ENCODE measurements at regions not wholly inside any gene's neighbourhood (a gene's known extent, or its start where the extent isn't known, plus 50 kb on each side); places are given as distances from the start of the nearest gene placed in this dataset.
"Not testable (repeated sequence)": the region's sequence is repeated elsewhere in the genome, so short reads cannot be mapped to it uniquely, and the experiment has no call there.

DNA sequence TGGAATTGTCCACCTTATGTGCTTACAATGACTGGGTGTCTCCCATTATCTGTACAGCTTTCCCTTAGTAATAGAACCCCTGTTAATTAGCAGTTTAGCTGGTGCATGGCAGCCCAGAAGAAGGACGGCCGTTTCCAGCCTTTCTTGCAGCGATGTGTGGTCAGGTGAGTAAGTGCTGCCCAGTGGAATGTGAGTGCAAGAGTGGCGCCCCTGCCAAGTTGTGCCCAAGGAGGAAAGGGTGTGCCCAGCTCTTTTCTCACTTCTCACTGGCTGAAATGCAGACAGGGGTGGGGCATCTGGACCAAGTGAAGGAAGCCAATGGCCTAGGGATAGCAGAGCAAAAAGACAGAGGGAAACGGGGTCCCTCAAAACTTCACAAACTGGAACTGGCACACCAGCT, 296.8 kb downstream of the PREX1 start:
- no peak for DNase-seq (ENCODE audit: low read depth)

DNA sequence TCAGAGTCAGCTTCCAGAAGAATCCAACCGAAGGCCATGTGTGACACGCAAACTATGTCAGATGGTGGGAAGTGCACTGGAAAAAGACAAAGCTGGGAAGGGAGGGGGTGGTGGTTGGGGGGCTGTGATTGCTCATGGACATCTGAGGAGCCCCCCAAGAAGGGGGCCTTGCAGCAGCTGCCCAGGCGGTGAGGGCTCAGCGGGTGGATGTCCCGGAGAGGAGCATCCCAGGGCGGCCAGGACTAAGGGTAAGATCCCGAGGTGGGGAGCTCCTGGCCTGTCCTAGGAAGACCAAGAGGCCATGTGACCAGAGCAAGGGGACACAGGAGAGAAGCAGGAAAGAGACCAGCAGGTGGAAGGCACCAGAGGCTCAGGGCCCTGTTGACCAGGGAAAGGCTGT, 299.5 kb downstream of the PREX1 start:
- DNase-seq (ENCODE audit: low read depth): no peak

DNA sequence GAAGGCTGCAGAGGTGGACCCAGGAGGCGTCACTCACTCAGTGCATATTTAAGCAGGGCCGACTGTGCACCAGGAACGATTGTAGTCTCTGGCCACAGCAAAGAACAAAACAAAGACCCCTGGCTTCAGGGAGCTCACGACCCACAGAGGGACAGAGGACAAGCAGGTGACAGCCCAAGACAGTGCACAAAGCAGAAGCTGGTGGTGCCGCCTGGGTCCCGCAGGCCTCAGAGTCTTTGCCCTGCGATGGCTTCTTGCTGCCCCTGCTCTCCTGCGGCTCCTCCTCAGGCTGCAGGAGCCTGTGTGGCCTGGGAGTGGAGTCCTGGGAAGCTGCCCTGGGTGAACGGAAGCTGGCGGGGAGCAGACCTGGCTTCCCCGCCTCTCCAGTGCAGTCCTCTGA, 300.0 kb downstream of the PREX1 start:
- DNase-seq (ENCODE audit: low read depth): no peak

DNA sequence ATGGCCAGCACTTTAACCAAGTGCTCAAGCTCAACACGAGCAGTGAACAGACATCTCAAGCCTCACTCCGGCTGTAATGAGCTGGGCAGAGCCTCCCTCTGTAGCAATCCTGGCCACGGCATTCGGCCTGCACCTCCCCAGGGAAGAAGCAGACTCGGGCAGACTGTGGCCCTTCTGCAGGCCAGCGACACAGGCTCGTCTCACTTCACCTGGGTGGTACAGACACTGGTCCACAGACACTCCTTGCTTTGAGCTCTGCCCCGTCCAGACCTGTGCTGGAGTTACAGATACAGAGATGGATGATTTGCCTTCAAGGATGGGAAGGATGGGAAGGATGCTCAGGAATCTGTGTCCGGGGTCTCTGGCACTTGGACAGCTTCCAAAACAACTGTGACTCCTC, 300.9 kb downstream of the PREX1 start:
- no peak for DNase-seq (ENCODE audit: low read depth)

DNA sequence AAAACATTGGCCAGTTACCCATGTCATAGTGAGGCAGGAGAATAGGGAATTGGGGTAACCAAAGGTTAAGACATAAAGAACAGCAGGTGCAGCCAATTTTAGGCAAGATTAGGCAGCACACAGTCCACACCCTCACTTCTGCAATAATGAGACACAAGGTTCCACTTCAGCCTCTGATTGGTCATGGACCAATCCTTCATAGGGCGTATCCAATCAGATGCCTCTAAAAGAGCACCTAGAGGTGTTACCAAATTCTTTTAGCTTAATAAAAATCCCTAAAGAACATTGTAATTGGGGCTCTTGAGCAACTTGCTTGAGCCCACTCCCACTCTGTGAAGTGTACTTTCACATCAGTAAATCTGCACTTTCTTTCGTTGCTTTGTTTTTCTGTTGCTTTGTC, 302.4 kb downstream of the PREX1 start:
- no peak for DNase-seq (ENCODE audit: low read depth)

DNA sequence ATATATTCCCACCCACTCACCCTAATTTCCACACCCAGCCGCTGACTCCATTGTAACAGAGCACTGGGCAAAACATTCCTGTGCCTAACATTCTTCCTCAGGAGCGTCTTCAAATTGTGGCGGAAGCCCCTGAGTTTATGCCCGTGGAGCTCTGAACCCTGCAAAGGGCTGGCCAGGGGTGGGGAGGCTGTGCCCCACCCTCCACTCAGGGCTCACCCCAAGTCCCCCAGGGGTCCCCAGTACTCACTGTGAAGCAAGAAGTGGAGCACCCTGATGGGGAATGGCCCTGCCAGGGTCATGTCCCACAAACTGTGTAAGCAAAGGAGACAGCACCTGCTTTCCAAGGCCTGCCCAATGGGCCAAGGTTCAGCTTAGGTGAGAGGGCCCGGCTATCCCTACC, 303.2 kb downstream of the PREX1 start:
- DNase-seq (ENCODE audit: low read depth): no peak

DNA sequence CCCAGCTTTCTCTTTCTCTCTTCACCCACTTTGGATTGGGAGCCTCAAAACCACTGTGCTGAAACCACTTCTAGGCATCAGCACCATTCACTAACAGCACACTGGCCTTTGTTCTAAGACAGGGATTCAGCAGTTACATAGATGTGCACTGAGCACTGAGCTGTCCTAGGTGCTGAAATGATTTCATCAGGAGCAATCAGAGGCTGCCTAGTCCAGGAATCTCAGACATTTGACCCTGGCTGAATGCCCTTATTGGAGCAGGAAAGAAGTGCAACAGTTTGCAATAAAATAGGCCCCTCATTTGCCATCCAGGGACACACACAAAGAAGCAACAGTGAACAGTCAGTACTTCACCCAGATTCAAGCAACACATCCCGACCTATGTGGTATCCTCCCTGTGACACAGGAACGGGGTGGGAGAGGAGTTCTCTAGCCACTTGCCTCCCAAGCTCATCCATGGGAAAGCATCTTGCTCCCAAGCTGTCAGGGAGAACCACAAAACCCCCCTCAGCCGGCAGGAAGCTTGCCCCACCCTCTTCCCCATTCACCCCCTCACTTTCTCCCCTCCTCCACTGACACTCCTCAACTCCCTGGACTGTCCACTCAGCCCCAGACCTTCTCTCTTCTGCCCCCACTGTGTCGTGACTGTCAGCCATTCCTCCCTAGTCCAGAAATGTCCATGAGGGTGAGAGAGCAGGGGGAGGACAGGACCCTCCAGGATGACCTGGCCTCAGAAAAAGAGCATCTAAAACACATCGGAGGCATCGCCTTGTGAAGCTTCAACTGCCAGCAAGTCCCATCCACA, 304.4 kb downstream of the PREX1 start:
- peak; percentile 36 for DNase-seq (ENCODE audit: low read depth)

DNA sequence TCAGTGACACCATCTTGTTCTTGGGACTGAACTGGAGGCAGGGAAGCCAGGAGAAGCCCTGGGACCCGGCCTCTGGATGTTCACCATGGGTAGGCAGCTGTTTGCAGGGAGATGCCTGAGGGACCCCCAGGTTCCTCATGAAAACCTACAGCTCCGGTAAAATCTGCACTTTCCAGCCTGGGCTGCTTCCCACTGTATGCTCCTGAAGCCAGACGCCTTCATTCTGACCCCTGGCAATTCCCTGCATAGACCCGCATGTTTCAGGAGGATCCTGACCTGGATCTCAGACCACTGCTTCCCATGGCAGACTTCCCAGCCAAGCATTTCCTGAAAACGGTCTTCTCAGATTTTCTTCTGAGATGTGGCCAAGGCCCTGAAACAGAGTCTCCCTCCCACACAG, 306.7 kb downstream of the PREX1 start:
- no peak for DNase-seq (ENCODE audit: low read depth)

DNA sequence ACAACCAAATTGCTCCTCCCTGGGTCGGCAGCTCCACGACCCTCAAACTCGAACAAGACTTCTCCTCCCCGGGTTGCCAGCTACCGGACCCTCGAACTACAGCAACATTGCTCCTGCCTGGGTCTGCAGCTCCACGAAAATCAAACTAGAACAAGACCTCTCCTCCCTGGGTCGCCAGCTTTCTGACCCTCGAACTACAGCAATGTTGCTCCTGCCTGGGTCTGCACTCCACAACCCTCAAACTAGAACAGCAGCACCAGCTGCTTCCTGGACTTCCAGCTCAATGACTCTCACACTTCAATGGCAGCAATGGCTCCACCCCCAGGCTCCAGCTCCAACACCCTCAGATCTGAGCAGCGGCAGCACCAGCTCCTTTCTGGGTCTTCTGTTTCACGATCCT, 311.6 kb downstream of the PREX1 start:
- not testable (repeated sequence) for DNase-seq (ENCODE audit: low read depth)

DNA sequence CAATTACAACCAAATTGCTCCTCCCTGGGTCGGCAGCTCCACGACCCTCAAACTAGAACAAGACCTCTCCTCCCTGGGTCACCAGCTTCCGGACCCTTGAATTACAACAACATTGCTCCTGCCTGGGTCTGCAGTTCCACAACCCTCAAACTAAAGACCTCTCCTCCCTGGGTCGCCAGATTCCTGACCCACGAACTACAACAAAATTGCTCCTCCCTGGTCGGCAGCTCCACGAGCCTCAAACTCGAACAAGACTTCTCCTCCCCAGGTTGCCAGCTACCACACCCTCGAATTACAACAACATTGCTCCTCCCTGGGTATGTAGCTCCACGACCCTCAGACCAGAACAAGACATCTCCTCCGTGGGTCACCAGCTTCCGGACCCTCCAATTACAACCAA, 313.2 kb downstream of the PREX1 start:
- DNase-seq (ENCODE audit: low read depth): not testable (repeated sequence)

DNA sequence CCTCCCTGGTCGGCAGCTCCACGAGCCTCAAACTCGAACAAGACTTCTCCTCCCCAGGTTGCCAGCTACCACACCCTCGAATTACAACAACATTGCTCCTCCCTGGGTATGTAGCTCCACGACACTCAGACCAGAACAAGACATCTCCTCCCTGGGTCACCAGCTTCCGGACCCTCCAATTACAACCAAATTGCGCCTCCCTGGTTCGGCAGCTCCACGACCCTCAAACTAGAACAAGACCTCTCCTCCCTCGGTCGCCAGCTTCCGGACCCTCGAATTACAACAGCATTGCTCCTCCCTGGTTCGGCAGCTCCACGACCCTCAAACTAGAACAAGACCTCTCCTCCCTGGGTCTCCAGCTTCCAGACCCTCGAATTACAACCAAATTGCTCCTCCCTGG, 315.3 kb downstream of the PREX1 start:
- DNase-seq (ENCODE audit: low read depth): not testable (repeated sequence)

DNA sequence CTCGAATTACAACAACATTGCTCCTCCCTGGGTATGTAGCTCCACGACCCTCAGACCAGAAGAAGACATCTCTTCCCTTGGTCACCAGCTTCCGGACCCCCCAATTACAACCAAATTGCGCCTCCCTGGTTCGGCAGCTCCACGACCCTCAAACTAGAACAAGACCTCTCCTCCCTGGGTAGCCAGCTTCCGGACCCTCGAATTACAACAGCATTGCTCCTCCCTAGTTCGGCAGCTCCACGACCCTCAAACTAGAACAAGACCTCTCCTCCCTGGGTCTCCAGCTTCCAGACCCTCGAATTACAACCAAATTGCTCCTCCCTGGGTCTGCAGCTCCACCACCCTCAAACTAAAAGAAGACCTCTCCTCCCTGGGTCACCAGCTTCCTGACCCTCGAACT, 322.7 kb downstream of the PREX1 start:
- DNase-seq (ENCODE audit: low read depth): not testable (repeated sequence)

DNA sequence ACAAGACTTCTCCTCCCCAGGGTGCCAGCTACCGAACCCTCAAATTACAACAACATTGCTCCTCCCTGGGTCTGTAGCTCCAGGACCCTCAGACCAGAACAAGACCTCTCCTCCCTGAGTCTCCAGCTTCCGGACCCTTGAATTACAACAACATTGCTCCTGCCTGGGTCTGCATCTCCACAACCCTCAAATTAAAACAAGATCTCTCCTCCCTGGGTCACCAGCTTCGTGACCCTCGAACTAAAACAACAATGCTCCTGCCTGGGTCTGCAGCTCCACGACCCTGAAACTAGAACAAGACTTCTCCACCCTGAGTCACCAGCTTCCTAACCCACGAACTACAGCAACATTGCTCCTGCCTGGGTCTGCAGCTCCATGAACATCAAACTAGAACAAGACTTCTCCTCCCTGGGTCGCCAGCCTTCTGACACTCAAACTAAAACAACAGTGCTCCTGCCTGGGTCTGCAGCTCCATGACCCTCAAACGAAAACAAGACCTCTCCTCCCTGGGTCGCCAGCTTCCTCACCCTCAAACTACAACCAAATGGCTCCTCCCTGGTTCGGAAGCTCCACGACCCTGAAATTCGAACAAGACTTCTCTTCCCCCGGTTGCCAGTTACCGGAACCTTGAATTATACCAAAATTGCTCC, 324.5 kb downstream of the PREX1 start:
- no peak for DNase-seq (ENCODE audit: low read depth)

DNA sequence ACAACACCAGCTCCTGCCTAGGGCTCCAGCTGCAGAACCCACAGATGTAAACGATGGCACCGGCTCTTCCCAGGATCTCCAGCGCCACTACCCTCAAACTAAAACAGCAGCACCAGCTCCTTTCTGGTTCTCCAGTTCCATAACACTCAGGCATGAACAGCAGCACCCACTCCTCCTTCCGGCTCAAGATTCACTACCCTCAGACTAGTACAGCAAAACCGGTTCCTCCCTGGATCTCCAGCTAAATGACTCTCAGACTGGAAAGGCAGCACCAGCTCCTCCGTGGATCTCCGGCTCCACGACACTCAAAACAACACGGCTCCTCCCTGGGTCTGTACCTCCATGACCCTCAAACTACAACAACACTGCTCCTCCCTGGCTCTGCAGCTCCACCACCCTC, 325.0 kb downstream of the PREX1 start:
- DNase-seq (ENCODE audit: low read depth): no peak

DNA sequence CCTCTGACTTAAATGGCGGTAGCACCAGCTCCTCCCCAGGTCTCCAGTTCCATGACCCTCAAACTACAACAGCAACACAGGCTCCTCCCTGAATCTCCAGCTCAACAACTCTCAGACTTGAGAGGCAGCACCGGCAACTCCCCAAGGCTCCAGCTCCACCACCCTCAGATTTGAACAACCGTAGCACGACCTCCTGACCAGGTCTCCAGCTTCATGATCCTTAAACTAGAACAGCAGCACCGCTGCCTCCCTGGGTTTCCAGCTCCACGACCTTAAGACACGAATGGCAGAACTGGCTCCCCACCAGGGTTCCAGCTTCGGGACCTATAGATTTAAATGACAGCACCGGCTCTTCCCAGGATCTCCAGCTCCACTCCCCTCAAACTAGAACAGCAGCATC, 325.8 kb downstream of the PREX1 start:
- no peak for DNase-seq (ENCODE audit: low read depth)

DNA sequence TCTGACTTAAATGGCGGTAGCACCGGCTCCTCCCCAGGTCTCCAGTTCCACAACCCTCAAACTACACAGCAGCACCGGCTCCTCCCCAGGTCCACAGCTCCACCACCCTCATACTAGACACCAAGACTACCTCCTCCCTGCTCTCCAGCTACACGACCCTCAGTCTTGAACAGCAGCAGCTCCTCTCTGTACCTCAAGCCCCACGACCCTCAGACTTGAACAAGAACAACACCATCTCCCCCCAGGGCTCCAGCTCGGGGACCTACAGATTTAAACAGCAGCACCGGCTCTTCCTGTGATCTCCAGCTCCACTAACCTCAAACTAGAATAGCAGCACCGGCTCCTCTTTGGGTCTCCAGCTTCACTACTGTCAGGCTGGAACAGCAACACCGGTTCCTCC, 326.9 kb downstream of the PREX1 start:
- DNase-seq (ENCODE audit: low read depth): not testable (repeated sequence)

DNA sequence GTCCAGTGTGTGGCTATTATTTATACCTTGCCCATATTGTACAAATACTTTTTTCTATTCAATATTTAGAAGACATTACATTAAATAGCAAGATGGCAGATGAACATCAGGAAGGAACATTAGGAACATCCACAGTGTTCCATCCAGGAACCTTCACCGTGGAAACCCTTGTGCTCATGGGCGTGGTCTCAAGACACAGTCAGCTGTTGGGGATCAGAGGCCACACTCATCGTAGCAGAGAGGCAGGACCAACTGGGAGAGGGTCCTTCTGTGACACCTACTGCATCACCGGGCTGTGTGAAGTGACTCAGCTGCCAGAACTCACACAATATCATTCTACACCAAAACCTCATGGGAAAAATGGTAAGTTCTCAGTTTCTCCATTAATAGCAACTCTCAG, 328.9 kb downstream of the PREX1 start:
- DNase-seq (ENCODE audit: low read depth): not testable (repeated sequence)

DNA sequence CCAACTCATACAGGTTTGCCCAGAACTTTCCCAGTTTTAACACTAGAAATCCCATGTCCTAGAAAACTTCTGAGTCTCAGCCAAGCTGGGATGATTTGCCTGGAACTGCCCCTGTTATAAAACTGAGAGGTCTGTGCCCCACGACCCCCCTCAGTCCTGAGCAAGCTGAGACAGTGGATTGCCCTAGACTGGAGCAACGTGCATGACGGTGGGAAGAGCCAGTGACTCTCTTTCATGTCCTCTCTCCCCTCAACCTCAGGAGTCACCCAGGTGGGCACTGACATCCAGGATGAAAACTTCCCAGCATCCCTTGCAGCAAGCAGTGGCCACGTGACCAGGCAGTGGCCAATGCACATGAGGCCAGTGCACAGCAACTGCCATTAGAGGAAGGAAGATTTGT, 329.7 kb downstream of the PREX1 start:
- not testable (repeated sequence) for DNase-seq (ENCODE audit: low read depth)

DNA sequence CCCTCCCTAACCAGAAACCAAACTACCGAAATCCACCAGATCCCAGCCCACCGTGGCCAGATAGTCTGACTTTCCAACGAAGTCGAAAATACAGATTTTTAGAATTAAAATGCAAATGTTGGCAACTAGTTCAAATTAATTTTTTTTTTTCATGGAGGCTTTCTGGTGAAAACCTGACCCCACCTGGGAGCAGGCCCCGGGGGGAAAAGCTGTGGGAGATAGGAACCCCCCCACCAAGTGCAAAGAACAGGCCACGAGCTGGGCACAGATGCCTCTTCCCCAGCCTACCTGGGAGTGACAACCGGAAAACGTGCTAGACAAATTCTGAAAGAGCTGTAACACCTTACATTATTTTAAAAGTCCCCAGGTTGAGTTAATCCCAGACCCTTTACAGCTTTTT, 333.8 kb downstream of the PREX1 start:
- no peak for DNase-seq (ENCODE audit: low read depth)

DNA sequence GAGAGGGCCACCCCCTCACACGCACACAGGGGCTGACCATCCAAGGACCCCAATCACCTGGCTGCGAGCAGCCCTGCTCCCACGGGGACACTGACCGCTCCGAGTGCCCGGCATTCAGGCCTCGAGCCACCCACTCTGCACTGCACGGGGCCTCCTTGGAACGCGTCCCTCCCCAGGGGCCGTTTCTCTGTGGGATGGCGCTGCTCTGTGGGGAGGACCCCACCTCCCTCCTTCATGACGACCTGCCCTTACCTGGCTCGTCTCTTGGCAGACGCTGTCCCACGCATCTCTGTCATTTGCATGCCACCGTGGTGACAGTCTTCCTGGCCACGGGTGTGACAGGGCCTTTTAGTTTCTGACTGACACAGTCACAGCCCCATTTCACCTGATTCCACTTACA, 334.5 kb downstream of the PREX1 start:
- not testable (repeated sequence) for DNase-seq (ENCODE audit: low read depth)

DNA sequence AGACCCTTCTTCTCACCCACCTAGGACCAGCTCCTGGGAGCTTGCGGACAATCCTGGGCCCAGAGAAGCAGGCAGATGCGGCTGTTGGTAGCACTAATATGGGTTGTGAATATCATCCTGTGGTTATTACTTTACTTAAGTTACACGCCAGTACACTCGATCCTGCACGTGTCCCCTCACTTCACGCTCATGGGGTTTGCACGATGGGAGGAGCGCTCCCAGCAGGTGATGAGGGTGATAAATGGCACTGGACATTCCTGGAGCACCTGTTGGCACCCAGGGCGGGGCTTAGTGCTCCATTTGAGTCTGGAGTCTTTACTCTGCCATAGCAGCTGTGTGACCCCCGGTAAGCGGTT, 335.1 kb downstream of the PREX1 start:
- no peak for DNase-seq (ENCODE audit: low read depth)

DNA sequence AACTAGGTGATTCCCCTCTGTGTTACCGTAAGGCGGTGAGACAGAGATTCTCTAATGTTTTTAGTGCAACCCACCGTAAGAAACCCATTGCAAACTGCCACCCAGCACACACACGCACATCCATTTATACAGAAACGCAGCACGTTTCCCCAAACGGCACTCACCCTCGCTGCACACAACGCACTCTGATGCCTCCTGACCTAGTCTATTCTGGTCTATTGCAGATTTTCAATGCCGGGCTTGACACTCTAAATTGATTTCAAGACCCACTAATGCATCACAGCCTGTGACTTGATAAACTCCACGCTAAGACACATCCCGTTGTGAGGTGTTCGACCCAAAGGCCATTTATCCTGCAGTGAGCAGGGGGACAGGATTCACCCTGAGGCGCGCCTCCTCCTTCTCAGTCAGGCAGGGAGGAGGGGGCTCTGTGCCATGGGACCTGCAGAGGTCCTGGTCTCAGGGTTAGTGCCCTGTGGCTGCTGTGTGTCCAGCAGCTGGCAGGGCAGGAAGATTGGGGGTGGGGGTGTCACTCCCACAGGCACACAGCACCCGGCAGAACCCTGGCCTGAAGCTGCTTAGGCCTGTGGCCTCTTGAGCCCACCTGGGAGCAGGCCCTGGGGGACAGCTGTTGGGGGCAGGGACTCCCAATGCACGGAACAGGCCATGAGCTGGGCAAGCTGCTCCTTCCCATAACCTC, 335.6 kb downstream of the PREX1 start:
- no peak for DNase-seq (ENCODE audit: low read depth)
